Hepatocyte (in vitro differentiated cells): ENCODE measurements at regions not wholly inside any gene's neighbourhood (a gene's known extent, or its start where the extent isn't known, plus 50 kb on each side); places are given as distances from the start of the nearest gene placed in this dataset.

Experiments
- DNase-seq: peaks from one replicate; pipeline ENCODE4 v3.0.0-alpha.2; 2016; ENCODE audit warnings: low spot score
- H2AFZ ChIP-seq: fragments of 200-600 bp; sonication (generic); 2 replicates; pipeline ENCODE4 v1.6.0; 2016; ENCODE audit warnings: antibody characterized with exemption, mild to moderate bottlenecking
- H3K27ac ChIP-seq: fragments of 200-600 bp; sonication (generic); 2 replicates; pipeline ENCODE4 v1.5.1; 2016; ENCODE audit warnings: mild to moderate bottlenecking
- H3K27me3 ChIP-seq: fragments of 200-600 bp; sonication (generic); 2 replicates; pipeline ENCODE4 v1.6.1; 2016
- H3K36me3 ChIP-seq: fragments of 200-600 bp; sonication (generic); replicated peaks from 2 replicates; pipeline ENCODE4 v1.5.1; 2016; ENCODE audit warnings: low read depth; ENCODE audit not compliant: insufficient read depth
- H3K4me1 ChIP-seq: fragments of 200-600 bp; sonication (generic); 2 replicates; pipeline ENCODE4 v1.5.1; 2016; ENCODE audit warnings: mild to moderate bottlenecking, moderate library complexity; ENCODE audit not compliant: insufficient read depth
- H3K4me2 ChIP-seq: fragments of 200-600 bp; sonication (generic); 2 replicates; pipeline ENCODE4 v1.6.0; 2016
- H3K4me3 ChIP-seq: fragments of 200-600 bp; sonication (generic); 2 replicates; pipeline ENCODE4 v1.5.1; 2016; ENCODE audit warnings: mild to moderate bottlenecking
- H3K79me2 ChIP-seq: fragments of 200-600 bp; sonication (generic); 2 replicates; pipeline ENCODE4 v1.6.0; 2017; ENCODE audit warnings: mild to moderate bottlenecking
- H3K9me2 ChIP-seq: fragments of 200-600 bp; sonication (generic); replicated peaks from 2 replicates; pipeline ENCODE4 v1.6.0; 2017; ENCODE audit warnings: mild to moderate bottlenecking; ENCODE audit not compliant: insufficient read depth
- H3K9me3 ChIP-seq: fragments of 200-600 bp; sonication (generic); 2 replicates; pipeline ENCODE4 v1.5.1; 2016; ENCODE audit warnings: low read depth, mild to moderate bottlenecking
- H4K20me1 ChIP-seq: fragments of 200-600 bp; sonication (generic); 2 replicates; pipeline ENCODE4 v1.6.0; 2016; ENCODE audit warnings: mild to moderate bottlenecking; ENCODE audit not compliant: insufficient read depth, poor library complexity, severe bottlenecking
- EZH2 ChIP-seq: fragments of 200-600 bp; sonication (generic); IDR thresholded peaks from 2 replicates; pipeline ENCODE4 v1.6.1; 2016; ENCODE audit warnings: antibody characterized with exemption, mild to moderate bottlenecking, borderline replicate concordance
- EZH2phosphoT487 ChIP-seq: fragments of 200-600 bp; sonication (generic); IDR thresholded peaks from one replicate; pipeline ENCODE4 v1.6.1; 2018; ENCODE audit warnings: antibody characterized with exemption, mild to moderate bottlenecking, low read depth, moderate library complexity; ENCODE audit not compliant: unreplicated experiment, severe bottlenecking
- WGBS: methylation state at CpG from one replicate; pipeline ENCODE4 v1.1.6; 2016; ENCODE audit warnings: low lambda C conversion rate; ENCODE audit errors: missing lambda C conversion rate; 5-methylcytosine and 5-hydroxymethylcytosine counted together
- TF ChIP-seq, protein P1 (sequence below): fragments of 200-600 bp; sonication (generic); IDR thresholded peaks from 2 replicates; pipeline ENCODE4 v1.5.1; 2016; ENCODE audit warnings: antibody characterized with exemption, mild to moderate bottlenecking; ENCODE audit not compliant: poor library complexity

- Histone ChIP-seq H3K27ac (no peak overlapping the region), H3K9me2 (no peaks in the 10 kb centered on the region), H3K4me1 (no peaks in the 10 kb centered on the region), H3K9me3 (no peaks in the 10 kb centered on the region), H3K27me3 (no peaks in the 10 kb centered on the region), H3K36me3 (no peaks in the 10 kb centered on the region), H3K79me2 (no peaks in the 10 kb centered on the region), H3K4me3 (no peak overlapping the region), H4K20me1 (no peaks in the 10 kb centered on the region), H2AFZ (no peak overlapping the region), H3K4me2 (no peak overlapping the region)
- WGBS = 37% methylated on average over 1 of the region's 1 CpG
- DNase-seq = no peak
- TF ChIP-seq, protein P1, sequence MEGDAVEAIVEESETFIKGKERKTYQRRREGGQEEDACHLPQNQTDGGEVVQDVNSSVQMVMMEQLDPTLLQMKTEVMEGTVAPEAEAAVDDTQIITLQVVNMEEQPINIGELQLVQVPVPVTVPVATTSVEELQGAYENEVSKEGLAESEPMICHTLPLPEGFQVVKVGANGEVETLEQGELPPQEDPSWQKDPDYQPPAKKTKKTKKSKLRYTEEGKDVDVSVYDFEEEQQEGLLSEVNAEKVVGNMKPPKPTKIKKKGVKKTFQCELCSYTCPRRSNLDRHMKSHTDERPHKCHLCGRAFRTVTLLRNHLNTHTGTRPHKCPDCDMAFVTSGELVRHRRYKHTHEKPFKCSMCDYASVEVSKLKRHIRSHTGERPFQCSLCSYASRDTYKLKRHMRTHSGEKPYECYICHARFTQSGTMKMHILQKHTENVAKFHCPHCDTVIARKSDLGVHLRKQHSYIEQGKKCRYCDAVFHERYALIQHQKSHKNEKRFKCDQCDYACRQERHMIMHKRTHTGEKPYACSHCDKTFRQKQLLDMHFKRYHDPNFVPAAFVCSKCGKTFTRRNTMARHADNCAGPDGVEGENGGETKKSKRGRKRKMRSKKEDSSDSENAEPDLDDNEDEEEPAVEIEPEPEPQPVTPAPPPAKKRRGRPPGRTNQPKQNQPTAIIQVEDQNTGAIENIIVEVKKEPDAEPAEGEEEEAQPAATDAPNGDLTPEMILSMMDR = no peak
- TF ChIP-seq EZH2phosphoT487 (no peak), EZH2 (no peak)
These were observed 57.3 kb downstream of the KCNA4 start for GRCh38 chr11:29959488-29959887.

- H3K4me3 ChIP-seq = no peak overlapping the region
- no peak for TF ChIP-seq EZH2
- TF ChIP-seq EZH2phosphoT487 = no peak
- TF ChIP-seq, protein P1 = no peak
- DNase-seq = no peak
- H3K36me3 ChIP-seq = no peaks in the 10 kb centered on the region
- no peak overlapping the region for H3K4me2 ChIP-seq
- H3K79me2 ChIP-seq = no peaks in the 10 kb centered on the region
- no peak overlapping the region for H2AFZ ChIP-seq
- no peaks in the 10 kb centered on the region for H3K9me3 ChIP-seq
- H3K27ac ChIP-seq = no peak overlapping the region
- WGBS = 12% methylated on average over 4 of the region's 4 CpGs
- H3K9me2 ChIP-seq = no peaks in the 10 kb centered on the region
- H4K20me1 ChIP-seq = no peaks in the 10 kb centered on the region
- no peaks in the 10 kb centered on the region for H3K4me1 ChIP-seq
- H3K27me3 ChIP-seq = no peaks in the 10 kb centered on the region
These were observed 59.4 kb downstream of the KCNA4 start for GRCh38 chr11:29957431-29957830.

- TF ChIP-seq EZH2phosphoT487 (no peak), EZH2 (no peak)
- TF ChIP-seq, protein P1 = no peak
- no peaks in the 10 kb centered on the region for H3K36me3 ChIP-seq
- H3K27me3 ChIP-seq = no peaks in the 10 kb centered on the region
- no peaks in the 10 kb centered on the region for H3K79me2 ChIP-seq
- H3K9me3 ChIP-seq = no peaks in the 10 kb centered on the region
- H3K4me1 ChIP-seq = no peaks in the 10 kb centered on the region
- no peak overlapping the region for H3K4me2 ChIP-seq
- H2AFZ ChIP-seq = no peak overlapping the region
- H4K20me1 ChIP-seq = no peaks in the 10 kb centered on the region
- no peak overlapping the region for H3K4me3 ChIP-seq
- WGBS = 67% methylated on average over 2 of the region's 2 CpGs
- no peak overlapping the region for H3K27ac ChIP-seq
- no peaks in the 10 kb centered on the region for H3K9me2 ChIP-seq
- no peak for DNase-seq
These were observed 60.7 kb downstream of the KCNA4 start for GRCh38 chr11:29956076-29956556.

DNA sequence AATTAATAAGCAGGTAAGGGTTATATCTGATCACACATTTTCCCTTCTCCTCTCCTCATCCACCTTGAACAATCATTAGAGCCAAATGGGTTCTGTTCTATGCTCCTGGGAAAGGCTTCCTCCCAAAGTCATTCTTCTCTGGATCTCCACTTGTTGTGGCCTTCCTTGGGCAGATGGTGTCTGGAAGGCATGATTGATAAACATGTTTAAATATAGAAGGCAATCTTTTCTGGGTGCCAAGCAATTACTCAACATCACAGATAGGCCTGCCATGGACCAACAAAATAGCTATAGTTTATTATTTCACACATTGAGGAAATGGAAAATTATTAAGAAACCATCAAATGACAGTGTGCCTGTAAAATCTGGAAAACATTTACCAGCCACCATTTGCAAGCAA lies 73.5 kb downstream of the KCNA4 start:
- Histone ChIP-seq H3K36me3 (no peaks in the 10 kb centered on the region), H3K79me2 (no peaks in the 10 kb centered on the region), H3K9me2 (no peaks in the 10 kb centered on the region), H3K4me1 (no peaks in the 10 kb centered on the region), H2AFZ (no peak overlapping the region), H3K4me2 (no peak overlapping the region), H3K27me3 (no peaks in the 10 kb centered on the region), H3K4me3 (no peak overlapping the region), H4K20me1 (no peaks in the 10 kb centered on the region), H3K27ac (no peak overlapping the region), H3K9me3 (no peaks in the 10 kb centered on the region)
- DNase-seq = no peak
- TF ChIP-seq, protein P1 = no peak
- TF ChIP-seq EZH2 = no peak
- no peak for TF ChIP-seq EZH2phosphoT487
